Pancreas (tissue), 10 donors: ENCODE measurements at regions not wholly inside any gene's neighbourhood (a gene's known extent, or its start where the extent isn't known, plus 50 kb on each side); places are given as distances from the start of the nearest gene placed in this dataset.
A peak's percentile ranks its signal among the peaks of the same experiment; 100 is the strongest.

Experiments used
- ATAC-seq, 4 donors: fragments of 200-7000 bp; cut with Tn5 transposase; one replicate each; pipeline versions ENCODE4 v1.8.0 to v1.9.1; 2020; ENCODE audit warnings: mild to moderate bottlenecking in 4 of 4, moderate library complexity in 4 of 4
- DNase-seq, 6 donors: peaks; one replicate each; pipeline ENCODE4 v3.0.0-alpha.2; 2020
- FAIRE-seq: peaks from 2 replicates; lab custom pipeline; 2012; peaks lifted over from hg19 to GRCh38; lab: Jason Lieb, UNC
- H3K27ac ChIP-seq, 4 donors: fragments of 200-600 bp; sonication (generic); 1 replicate in 3 of 4; 2 replicates in 1 of 4; pipeline versions ENCODE4 v1.5.0 to v1.8.0; 2020
- H3K27me3 ChIP-seq, 4 donors: fragments of 200-600 bp; one replicate each; pipeline ENCODE4 v1.8.0; 2021
- H3K36me3 ChIP-seq, 3 donors: fragments of 200-600 bp; sonication (generic) in 1 of 3; one replicate each; pipeline versions ENCODE4 v1.5.0 to v1.8.0; 2020 to 2021
- H3K4me1 ChIP-seq, 3 donors: fragments of 200-600 bp; one replicate each; pipeline ENCODE4 v1.8.0; 2021
- H3K4me3 ChIP-seq, 4 donors: fragments of 200-600 bp; sonication (generic) in 2 of 4; one replicate each; pipeline versions ENCODE4 v1.5.0 to v1.8.0; 2020 to 2021
- H3K9me3 ChIP-seq, 4 donors: fragments of 200-600 bp; one replicate each; pipeline ENCODE4 v1.8.0; 2021
- WGBS, 2 donors: extraction: QIAGEN DNeasy Blood & Tissue Kit; methylation state at CpG; one replicate each; pipeline ENCODE4 v1.1.7; 2013; 5-methylcytosine and 5-hydroxymethylcytosine counted together
- intact Hi-C, 3 donors: fragments of 100-400 bp; cut with DNase I; formaldehyde crosslinking; loops; one replicate each; pipeline versions ENCODE4 v1.11.1 to v1.14.2; 2022
- TF ChIP-seq, protein P1 (sequence below), 4 donors: fragments of 200-600 bp; sonication (generic) in 3 of 4; IDR thresholded peaks; one replicate each; pipeline versions ENCODE4 v1.5.0 to v1.8.0; 2021; ENCODE audit warnings: antibody characterized with exemption in 4 of 4
- donor health status: healthy with polysubstance abuse.
- donor health status: DM: no; HTN: no; CAD: no; lungs with moderate emphysema.
- donor health status: DM: no; HTN: no; CAD: no.
- donor health status: control.
- donor health status: control.
- donor health status: Bipolar disorder and iron deficiency.
- donor health status: DM: yes; HTN: yes; CAD: no.
- donor health status: DM: no; HTN: no; CAD: no.
- donor health status: DM: no; HTN: no; CAD: no.
- donor health status: DM: yes; HTN: yes; CAD: no.

DNA sequence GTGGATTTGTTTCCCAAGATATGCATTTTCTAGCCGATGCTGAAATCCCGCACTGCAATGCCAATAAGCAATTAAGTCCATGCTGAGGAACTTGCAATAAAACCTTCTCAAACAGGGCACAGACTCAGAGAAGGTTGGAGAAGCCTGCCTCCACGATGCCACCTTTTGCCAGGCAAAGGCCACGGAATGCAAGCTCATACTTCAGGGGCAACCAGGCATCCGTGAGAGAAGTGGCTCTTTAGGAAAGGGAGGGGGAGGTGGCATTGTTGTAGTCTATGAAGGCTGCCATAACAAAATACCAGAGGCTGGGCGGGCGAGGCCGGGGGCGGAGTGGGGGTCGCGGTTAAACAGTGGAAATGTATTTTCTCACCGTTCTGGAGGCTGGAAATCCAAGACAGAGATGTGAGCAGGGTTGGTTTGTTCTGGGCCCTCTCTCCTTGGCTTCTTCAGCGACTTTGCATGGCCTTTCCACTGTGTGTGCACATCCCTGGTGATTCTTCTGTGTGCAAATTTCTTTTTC lies 689.5 kb downstream of the VRK1 start:
- Histone ChIP-seq H3K36me3 (no peaks in the 10 kb centered on the region), H3K27me3 (no peaks in the 10 kb centered on the region), H3K4me1 (no peaks in the 10 kb centered on the region), H3K27ac (no peak overlapping the region), H3K9me3 (no peaks in the 10 kb centered on the region), H3K4me3 (no peak overlapping the region)
- TF ChIP-seq, protein P1, sequence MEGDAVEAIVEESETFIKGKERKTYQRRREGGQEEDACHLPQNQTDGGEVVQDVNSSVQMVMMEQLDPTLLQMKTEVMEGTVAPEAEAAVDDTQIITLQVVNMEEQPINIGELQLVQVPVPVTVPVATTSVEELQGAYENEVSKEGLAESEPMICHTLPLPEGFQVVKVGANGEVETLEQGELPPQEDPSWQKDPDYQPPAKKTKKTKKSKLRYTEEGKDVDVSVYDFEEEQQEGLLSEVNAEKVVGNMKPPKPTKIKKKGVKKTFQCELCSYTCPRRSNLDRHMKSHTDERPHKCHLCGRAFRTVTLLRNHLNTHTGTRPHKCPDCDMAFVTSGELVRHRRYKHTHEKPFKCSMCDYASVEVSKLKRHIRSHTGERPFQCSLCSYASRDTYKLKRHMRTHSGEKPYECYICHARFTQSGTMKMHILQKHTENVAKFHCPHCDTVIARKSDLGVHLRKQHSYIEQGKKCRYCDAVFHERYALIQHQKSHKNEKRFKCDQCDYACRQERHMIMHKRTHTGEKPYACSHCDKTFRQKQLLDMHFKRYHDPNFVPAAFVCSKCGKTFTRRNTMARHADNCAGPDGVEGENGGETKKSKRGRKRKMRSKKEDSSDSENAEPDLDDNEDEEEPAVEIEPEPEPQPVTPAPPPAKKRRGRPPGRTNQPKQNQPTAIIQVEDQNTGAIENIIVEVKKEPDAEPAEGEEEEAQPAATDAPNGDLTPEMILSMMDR (IDR thresholded peaks at IDR 0.05): no peak
- intact Hi-C loops: no loop called here
- 80 to 84% methylated on average over 13 of the region's 13 CpGs for WGBS, 2 donors
- DNase-seq: no peak
- no peak for FAIRE-seq
- ATAC-seq: no peak

DNA sequence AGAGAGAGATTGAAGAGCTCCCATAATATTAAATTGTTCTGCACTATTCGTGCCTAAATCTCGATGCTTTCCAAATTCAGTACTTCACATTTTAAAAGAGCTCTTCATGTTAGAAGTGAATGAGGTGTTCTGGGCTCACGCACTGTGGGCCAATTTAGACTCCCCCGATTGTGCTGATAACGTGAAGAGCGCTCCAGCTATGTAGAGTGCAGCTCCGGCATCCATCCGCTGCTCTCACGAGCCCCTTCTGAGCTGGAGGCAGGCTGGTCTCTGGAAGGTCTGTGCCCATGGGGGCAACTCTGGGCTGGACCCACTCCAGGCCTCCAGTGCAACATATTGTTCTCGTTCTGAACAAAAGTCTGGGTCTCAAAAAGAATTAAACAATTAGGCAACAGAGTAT lies 692.6 kb downstream of the VRK1 start:
- H3K36me3 ChIP-seq: no peaks in the 10 kb centered on the region
- H3K4me3 ChIP-seq: no peak overlapping the region
- no peak for ATAC-seq
- FAIRE-seq: no peak
- H3K9me3 ChIP-seq: no peaks in the 10 kb centered on the region
- intact Hi-C loops: no loop called here
- H3K27ac ChIP-seq: no peak overlapping the region
- no peaks in the 10 kb centered on the region for H3K4me1 ChIP-seq
- 76 to 84% methylated on average over 10 of the region's 10 CpGs for WGBS, 2 donors
- DNase-seq: no peak
- H3K27me3 ChIP-seq: no peaks in the 10 kb centered on the region
- TF ChIP-seq, protein P1 (IDR thresholded peaks at IDR 0.05): no peak

DNA sequence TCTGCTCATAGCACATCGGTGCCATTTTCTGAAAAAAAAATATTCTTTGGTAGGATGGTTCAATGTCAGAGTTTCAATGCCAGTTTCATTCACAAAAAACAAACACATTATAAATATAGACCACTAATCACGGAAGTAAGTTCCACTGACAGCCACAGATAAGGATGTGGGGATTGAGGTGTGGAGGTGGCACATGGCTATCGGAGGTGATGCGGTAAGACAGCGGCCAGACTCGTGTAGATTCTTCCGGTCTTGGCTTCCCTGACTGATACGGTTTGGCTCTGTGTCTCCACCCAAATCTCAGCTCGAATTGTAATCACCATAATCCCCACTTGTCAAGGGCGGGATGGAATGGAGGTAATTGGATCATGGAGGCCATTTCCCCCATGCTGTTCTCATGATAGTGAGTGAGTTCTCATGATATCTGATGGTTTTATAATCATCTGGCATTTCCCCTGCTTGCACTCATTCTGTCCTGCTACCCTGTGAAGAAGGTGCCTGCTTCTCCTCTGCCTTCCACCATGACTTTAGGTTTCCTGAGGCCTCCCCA lies 693.4 kb downstream of the VRK1 start:
- H3K27ac ChIP-seq: no peak overlapping the region
- no peak for ATAC-seq
- no peaks in the 10 kb centered on the region for H3K36me3 ChIP-seq
- intact Hi-C loops: no loop called here
- WGBS, 2 donors: 69 to 79% methylated on average over 10 of the region's 10 CpGs
- no peaks in the 10 kb centered on the region for H3K9me3 ChIP-seq
- no peak for FAIRE-seq
- H3K27me3 ChIP-seq: no peaks in the 10 kb centered on the region
- H3K4me3 ChIP-seq: no peak overlapping the region
- TF ChIP-seq, protein P1 (IDR thresholded peaks at IDR 0.05): no peak
- H3K4me1 ChIP-seq: no peaks in the 10 kb centered on the region
- DNase-seq: no peak

DNA sequence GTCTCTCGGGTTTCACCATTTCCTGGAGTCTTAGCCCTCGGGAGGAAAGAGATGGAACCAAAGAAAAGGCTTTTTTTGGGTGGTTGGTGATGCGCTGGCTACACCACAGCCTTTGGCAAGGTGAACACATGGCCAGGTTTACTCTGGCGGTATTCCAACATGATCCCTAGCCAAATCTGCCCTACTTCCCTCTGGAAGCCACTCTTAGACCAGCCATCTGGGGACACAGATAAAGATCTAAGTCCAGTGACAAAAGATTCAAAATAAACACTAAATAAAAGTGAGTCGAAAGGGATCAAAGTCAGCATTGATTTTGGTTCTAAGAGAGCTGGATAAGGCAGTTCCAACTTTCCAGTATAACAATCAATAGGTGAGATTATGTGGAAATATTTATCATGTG lies 694.5 kb downstream of the VRK1 start:
- Histone ChIP-seq H3K4me1 (no peaks in the 10 kb centered on the region), H3K4me3 (no peak overlapping the region), H3K27me3 (no peaks in the 10 kb centered on the region), H3K27ac (no peak overlapping the region), H3K9me3 (no peaks in the 10 kb centered on the region), H3K36me3 (no peaks in the 10 kb centered on the region)
- no peak for FAIRE-seq
- TF ChIP-seq, protein P1 (IDR thresholded peaks at IDR 0.05): no peak
- intact Hi-C loops: no loop called here
- DNase-seq: no peak
- 37 to 39% methylated on average over 5 of the region's 5 CpGs for WGBS, 2 donors
- peak in 1 of 4 donors; percentile 24 for ATAC-seq

DNA sequence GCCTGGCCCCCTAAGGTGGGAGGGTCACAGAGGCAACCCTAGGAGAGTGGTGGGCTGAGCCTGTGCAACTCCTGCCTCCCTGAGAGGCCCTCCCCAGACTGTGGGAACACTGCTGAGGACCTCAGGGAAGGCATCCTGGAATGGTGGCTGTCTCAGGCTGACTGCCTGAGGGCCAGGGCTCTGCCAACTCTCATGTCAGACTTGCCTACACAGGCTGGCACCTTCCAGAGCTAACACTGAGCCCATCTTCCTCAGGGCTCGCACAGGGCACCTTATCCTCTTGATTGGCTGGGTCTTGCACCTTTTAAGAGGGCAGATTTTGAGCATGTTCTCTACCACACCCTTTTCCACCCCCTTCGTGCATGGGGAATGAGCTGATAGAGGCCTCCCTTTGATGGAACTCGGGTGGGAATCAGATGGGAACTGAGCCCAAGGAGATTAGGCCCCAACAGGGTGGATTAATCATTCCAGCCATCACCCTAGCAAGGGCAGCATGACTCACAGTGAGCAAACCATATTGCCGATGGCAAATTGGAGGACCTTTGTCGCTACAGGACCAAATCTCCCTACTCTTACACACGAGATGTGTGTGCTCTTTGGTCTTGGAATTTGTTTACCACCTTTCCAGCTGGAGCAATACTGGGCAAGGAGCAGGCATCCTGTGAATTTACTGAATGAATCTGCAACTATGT lies 702.8 kb downstream of the VRK1 start:
- intact Hi-C loops: no loop called here
- TF ChIP-seq, protein P1 (IDR thresholded peaks at IDR 0.05): no peak
- FAIRE-seq (no peak), DNase-seq (no peak), ATAC-seq (no peak)
- Histone ChIP-seq H3K36me3 (no peaks in the 10 kb centered on the region), H3K27me3 (no peaks in the 10 kb centered on the region), H3K4me1 (no peaks in the 10 kb centered on the region), H3K9me3 (no peaks in the 10 kb centered on the region), H3K4me3 (no peak overlapping the region), H3K27ac (no peak overlapping the region)
- 43 to 52% methylated on average over 6 of the region's 6 CpGs for WGBS, 2 donors
